Heart left ventricle (tissue), 16 donors: ENCODE measurements at regions not wholly inside any gene's neighbourhood (a gene's known extent, or its start where the extent isn't known, plus 50 kb on each side); places are given as distances from the start of the nearest gene placed in this dataset.
A peak's percentile ranks its signal among the peaks of the same experiment; 100 is the strongest.

ENCODE experiments used
- ATAC-seq, 4 donors: fragments of 200-7000 bp; cut with Tn5 transposase; one replicate each; pipeline ENCODE4 v1.9.1; 2020 to 2022; ENCODE audit warnings: moderate library complexity in 4 of 4, mild to moderate bottlenecking in 3 of 4, moderate number of reproducible peaks in 1 of 4
- DNase-seq, 5 donors: peaks; one replicate each; pipeline ENCODE4 v3.0.0-alpha.2; 2020
- H3K27ac ChIP-seq, 12 donors: fragments of 200-600 bp; sonication (generic) in 4 of 12; one replicate each; pipeline versions ENCODE4 v1.5.0 to v1.8.0; 2016 to 2022; ENCODE audit warnings: mild to moderate bottlenecking in 2 of 12
- H3K27me3 ChIP-seq, 9 donors: fragments of 200-600 bp; sonication (generic) in 2 of 9; one replicate each; pipeline versions ENCODE4 v1.5.1 to v1.8.0; 2016 to 2022; ENCODE audit warnings: mild to moderate bottlenecking in 3 of 9
- H3K36me3 ChIP-seq, 9 donors: fragments of 200-600 bp; sonication (generic) in 2 of 9; one replicate each; pipeline versions ENCODE4 v1.5.0 to v1.8.0; 2018 to 2022; ENCODE audit warnings: mild to moderate bottlenecking in 2 of 9
- H3K4me1 ChIP-seq, 12 donors: fragments of 200-600 bp; sonication (generic) in 4 of 12; one replicate each; pipeline versions ENCODE4 v1.5.0 to v1.8.0; 2016 to 2022; ENCODE audit warnings: mild to moderate bottlenecking in 3 of 12
- H3K4me3 ChIP-seq, 12 donors: fragments of 200-600 bp; sonication (generic) in 4 of 12; one replicate each; pipeline versions ENCODE4 v1.5.0 to v1.8.0; 2017 to 2022; ENCODE audit warnings: mild to moderate bottlenecking in 9 of 12, moderate library complexity in 4 of 12
- H3K9me3 ChIP-seq, 12 donors: fragments of 200-600 bp; sonication (generic) in 4 of 12; one replicate each; pipeline versions ENCODE4 v1.5.0 to v1.8.0; 2016 to 2022; ENCODE audit warnings: mild to moderate bottlenecking in 1 of 12
- CTCF ChIP-seq, 12 donors: fragments of 200-600 bp; sonication (generic) in 4 of 12; IDR thresholded peaks; one replicate each; pipeline versions ENCODE4 v1.5.0 to v1.8.0; 2018 to 2022; ENCODE audit warnings: antibody characterized with exemption in 12 of 12, mild to moderate bottlenecking in 5 of 12
- POLR2A ChIP-seq, 2 donors: fragments of 450-650 bp; IDR thresholded peaks; one replicate each; pipeline ENCODE4 v1.6.1; 2017; ENCODE audit warnings: antibody characterized with exemption in 2 of 2, mild to moderate bottlenecking in 2 of 2, moderate library complexity in 2 of 2
- WGBS, 4 donors: extraction: QIAGEN DNeasy Blood & Tissue Kit in 2 of 4; methylation state at CpG; one replicate each; pipeline versions ENCODE4 v1.1.5 to v1.1.7; 2013 to 2018; 5-methylcytosine and 5-hydroxymethylcytosine counted together
- intact Hi-C, 10 donors: fragments of 100-400 bp; cut with DNase I; formaldehyde crosslinking; loops; one replicate each; pipeline versions ENCODE4 v1.11.1 to v1.14.2; 2022
- donor health status: ischemic (EF 13 %, LVEDD 7.1; RV severe dilation, severe dysfunction).
- donor health status: healthy with polysubstance abuse.
- donor health status: DM: no; HTN: yes; CAD: no.
- donor health status: DM: no; HTN: no; CAD: no.
- donor health status: ischemic (EF 25% LVEDD 6.9; RV normal size, moderate dysfunction).
- donor health status: ischemic (EF 25% LVEDD 5.7; RV mildly dilated, moderate dysfunction).
- donor health status: healthy.
- donor health status: DM: yes; HTN: yes; CAD: no.
- donor health status: ischemic (EF 35%, LVEDD 5.7; RV mildly dilated, moderate dysfunction).
- donor health status: nonischemic (EF 11% LVEDD 7.7; RV severe dilation, severe dysfunction).
- donor health status: DM: yes; HTN: yes; CAD: no.
- donor health status: PGD.
- donor health status: ischemic (EF 29% LVEDD 5.4; RV normal size, mild dysfunction).
- donor health status: nonischemic (EF 23%, LVEDD 6.1; RV moderate dilation, normal function).

- no peak overlapping the region for H3K27ac ChIP-seq
- WGBS, 4 donors: 86 to 93% (median 89%) methylated on average over 3 of the region's 3 CpGs
- intact Hi-C loops: loop anchor here in 1 of 10 donors (10.0 kb wide), 1 partner anchor 282 kb away; no protein-coding TSS in a partner anchor
- H3K36me3 ChIP-seq: no peaks in the 10 kb centered on the region
- peaks cover 0 to 32% (median 3%) of the 10 kb centered on the region in 12 donors for H3K4me1 ChIP-seq
- H3K4me3 ChIP-seq: no peak overlapping the region
- H3K9me3 ChIP-seq: peaks cover 0 to 1% (median 0%) of the 10 kb centered on the region in 12 donors
- no peak for TF ChIP-seq POLR2A (IDR thresholded peaks at IDR 0.05)
- no peak for TF ChIP-seq CTCF (IDR thresholded peaks at IDR 0.05)
- no peak for DNase-seq
- no peak for ATAC-seq
- no peaks in the 10 kb centered on the region for H3K27me3 ChIP-seq
Observed at GRCh38 chr3:187972454-187972853, 181.5 kb upstream of the LPP start.

- Histone ChIP-seq H3K27ac (no peak overlapping the region), H3K4me1 (peaks cover 0 to 17% (median 0%) of the 10 kb centered on the region in 12 donors), H3K9me3 (peaks cover 0 to 8% (median 0%) of the 10 kb centered on the region in 12 donors), H3K36me3 (no peaks in the 10 kb centered on the region), H3K27me3 (no peaks in the 10 kb centered on the region), H3K4me3 (no peak overlapping the region)
- 84 to 89% (median 86%) methylated on average over 9 of the region's 9 CpGs for WGBS, 4 donors
- intact Hi-C loops: loop anchor here in 1 of 10 donors (10.0 kb wide), 1 partner anchor 281 kb away; no protein-coding TSS in a partner anchor
- TF ChIP-seq POLR2A (IDR thresholded peaks at IDR 0.05): no peak
- TF ChIP-seq CTCF (IDR thresholded peaks at IDR 0.05): no peak
- ATAC-seq (no peak), DNase-seq (no peak)
Observed at GRCh38 chr3:187973977-187974870, 179.7 kb upstream of the LPP start.

GRCh38 chr3:187974871-187975271 lies 179.1 kb upstream of the LPP start:
- ATAC-seq (no peak), DNase-seq (no peak)
- Histone ChIP-seq H3K36me3 (no peaks in the 10 kb centered on the region), H3K4me1 (peaks cover 0 to 18% (median 0%) of the 10 kb centered on the region in 12 donors), H3K4me3 (no peak overlapping the region), H3K9me3 (peaks cover 0 to 8% (median 0%) of the 10 kb centered on the region in 12 donors), H3K27me3 (no peaks in the 10 kb centered on the region), H3K27ac (no peak overlapping the region)
- intact Hi-C loops: loop anchor here in 1 of 10 donors (10.0 kb wide), 1 partner anchor 280 kb away; no protein-coding TSS in a partner anchor
- WGBS, 4 donors: 50 to 70% (median 60%) methylated on average over 3 of the region's 3 CpGs
- TF ChIP-seq POLR2A (IDR thresholded peaks at IDR 0.05) (no peak), CTCF (IDR thresholded peaks at IDR 0.05) (peak in 4 of 12 donors; percentile 14 to 30 (median 20))
